ENCODE measurements at regions not wholly inside any gene's neighbourhood (a gene's known extent, or its start where the extent isn't known, plus 50 kb on each side); places are given as distances from the start of the nearest gene placed in this dataset.

DNA sequence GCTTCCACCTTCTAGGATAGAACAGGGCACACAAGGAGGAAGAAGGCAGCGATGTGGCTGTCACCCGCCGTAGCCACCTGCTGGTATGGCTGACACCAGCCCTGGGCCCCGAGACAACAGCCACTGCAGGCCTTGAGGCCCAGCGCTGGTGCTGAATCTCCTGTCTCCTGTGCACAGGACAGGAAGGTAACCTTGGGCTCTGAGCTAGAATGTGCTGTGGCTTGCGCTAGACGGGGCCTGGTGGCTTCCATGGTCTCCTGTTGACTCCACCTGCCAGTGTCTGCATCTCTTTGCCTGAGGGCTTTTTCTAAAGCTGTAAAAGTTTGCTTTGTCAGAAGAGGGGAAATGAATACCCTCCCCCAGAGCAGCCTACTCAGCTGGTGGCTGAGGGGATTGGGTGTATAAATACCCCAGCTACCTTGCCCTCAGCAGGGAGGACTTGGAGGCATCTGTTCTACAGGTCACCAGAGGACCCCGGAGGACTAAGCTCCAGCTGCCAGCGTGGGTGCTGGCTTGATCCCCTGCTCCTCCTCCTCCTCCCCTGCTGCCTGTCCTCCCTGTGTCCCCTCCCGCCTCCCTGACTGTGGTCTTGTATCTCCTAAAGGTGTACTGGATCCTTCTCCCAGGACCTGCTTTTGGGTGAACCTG lies 76.1 kb upstream of the SDK2 start:
- H2AK5ac ChIP-seq (ENCODE audit: low read depth, low read length): 0 out of 2 replicates have a peak overlapping the region, but pooled peaks have one; percentile 10
- H3K14ac ChIP-seq (ENCODE audit: insufficient read length): no peak overlapping the region
- no peak overlapping the region for H2BK12ac ChIP-seq (ENCODE audit: low read depth, low read length)
- no peak overlapping the region; the same call in 1 of the 2 replicates for H3K18ac ChIP-seq (ENCODE audit: extremely low read depth, low read length)
- H2BK120ac ChIP-seq (replicated peaks; ENCODE audit: low read depth, low read length): no peak overlapping the region
- no peaks in the 10 kb centered on the region for H3K79me2 ChIP-seq (ENCODE audit: control insufficient read depth in 1 of 2, insufficient read depth in 2 of 2, low read length in 2 of 2)
- CTCF ChIA-PET (ENCODE audit: partially characterized antibody): interaction anchor here (0.6 to 7.3 kb wide), 7 partner anchors 11 to 480 kb away, joined by 3 to 56 read pairs (median 4); no protein-coding TSS in a partner anchor
- H4K8ac ChIP-seq (ENCODE audit: extremely low read depth, insufficient read depth, low read length): no peak overlapping the region
- no peak overlapping the region for H3K23ac ChIP-seq (ENCODE audit: insufficient read length)
- DNase-seq (ENCODE audit: low read depth in 1 of 2, low spot score in 2 of 2) (no peak), FAIRE-seq (no peak)
- H2AFZ ChIP-seq (ENCODE audit: low read length): no peak overlapping the region
- H3K4me1 ChIP-seq (replicated peaks in 1 of 4; ENCODE audit: control insufficient read depth in 3 of 4, insufficient read depth in 4 of 4, low read length in 3 of 4): peaks cover 0 to 7% (median 2%) of the 10 kb centered on the region in 4 experiments; a peak in 5 of 7 replicates
- WGBS, 2 experiments (ENCODE audit: extremely low coverage in 1 of 2, insufficient coverage in 1 of 2, insufficient read length in 1 of 2, insufficient replicate concordance in 2 of 2, low coverage in 1 of 2, low lambda C conversion rate in 2 of 2, missing lambda C conversion rate in 1 of 2): 87% methylated on average over 10 of the region's 10 CpGs; no CpG with 5 or more reads in 1 of the 2 experiments
- H3K9ac ChIP-seq (replicated peaks in 1 of 4; ENCODE audit: extremely low read depth in 1 of 4, low read depth in 3 of 4, low read length in 3 of 4): no peak overlapping the region
- H3K23me2 ChIP-seq (ENCODE audit: low read depth, low read length): no peaks in the 10 kb centered on the region
- H3K4me2 ChIP-seq (ENCODE audit: insufficient read depth in 1 of 2, low read depth in 2 of 2, low read length in 2 of 2): no peak overlapping the region
- H3K9me3 ChIP-seq (ENCODE audit: insufficient read depth in 2 of 2, low read depth in 1 of 2, low read length in 1 of 2): no peaks in the 10 kb centered on the region
- no peaks in the 10 kb centered on the region for H4K20me1 ChIP-seq (replicated peaks in 1 of 2; ENCODE audit: control insufficient read depth in 1 of 2, insufficient read depth in 2 of 2, low read length in 2 of 2)
- POLR2A ChIA-PET (ENCODE audit: partially characterized antibody): no interaction called here
- H3K27me3 ChIP-seq (replicated peaks in 1 of 4; ENCODE audit: control insufficient read depth in 3 of 4, extremely low read depth in 1 of 4, insufficient read depth in 3 of 4, low read length in 3 of 4): peaks cover 0 to 2% (median 0%) of the 10 kb centered on the region in 4 experiments; a peak in 2 of 7 replicates
- no peaks in the 10 kb centered on the region for H3K79me1 ChIP-seq (ENCODE audit: low read depth, low read length)
- no peak overlapping the region for H4K5ac ChIP-seq (ENCODE audit: insufficient read length, low read depth, low read length)
- 0 out of 2 replicates have a peak overlapping the region, but pooled peaks have one; percentile 40 for H2BK5ac ChIP-seq (ENCODE audit: low read depth, low read length)
- H3K36me3 ChIP-seq (ENCODE audit: control insufficient read depth in 2 of 4, insufficient read depth in 4 of 4, low read length in 3 of 4): no peaks in the 10 kb centered on the region
- H2BK15ac ChIP-seq (ENCODE audit: low read length): peak overlapping the region; percentile 49; the same call in 1 of the 2 replicates
- no peak overlapping the region for H2BK20ac ChIP-seq (ENCODE audit: low read length)
- no peak overlapping the region for H3K4ac ChIP-seq (replicated peaks; ENCODE audit: insufficient read length, low read depth, low read length)
- H3K56ac ChIP-seq (replicated peaks; ENCODE audit: insufficient read length, low read depth, low read length): no peak overlapping the region
- H3K27ac ChIP-seq (ENCODE audit: low read depth, low read length): no peak overlapping the region
- no peak overlapping the region for H3K4me3 ChIP-seq (ENCODE audit: extremely low read depth in 1 of 4, insufficient read depth in 2 of 4, low read depth in 3 of 4, low read length in 4 of 4)
- no peak overlapping the region for H4K91ac ChIP-seq (replicated peaks; ENCODE audit: insufficient read length, low read length)
- TF ChIP-seq MAX (IDR thresholded peaks at IDR 0.05) (no peak), HDAC2 (IDR thresholded peaks at IDR 0.05; ENCODE audit: borderline replicate concordance in 1 of 2, low read depth in 2 of 2, low read length in 2 of 2) (no peak), CHD1 (IDR thresholded peaks at IDR 0.05; ENCODE audit: low read depth, low read length) (no peak), E2F6 (IDR thresholded peaks at IDR 0.05) (no peak), CEBPB (IDR thresholded peaks at IDR 0.05; ENCODE audit: low read depth, low read length) (no peak), HDAC6 (IDR thresholded peaks at IDR 0.05; ENCODE audit: low read depth, low read length) (no peak), MAFK (IDR thresholded peaks at IDR 0.05; ENCODE audit: low read depth, low read length) (no peak), RBBP5 (IDR thresholded peaks at IDR 0.05; ENCODE audit: borderline replicate concordance, low read depth, low read length) (no peak)
- TF ChIP-seq, protein P1, sequence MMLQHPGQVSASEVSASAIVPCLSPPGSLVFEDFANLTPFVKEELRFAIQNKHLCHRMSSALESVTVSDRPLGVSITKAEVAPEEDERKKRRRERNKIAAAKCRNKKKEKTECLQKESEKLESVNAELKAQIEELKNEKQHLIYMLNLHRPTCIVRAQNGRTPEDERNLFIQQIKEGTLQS (IDR thresholded peaks at IDR 0.05; ENCODE audit: insufficient read depth, low read depth, low read length): no peak
